IMR-90 (cell line): ENCODE measurements at regions not wholly inside any gene's neighbourhood (a gene's known extent, or its start where the extent isn't known, plus 50 kb on each side); places are given as distances from the start of the nearest gene placed in this dataset.

Source experiments
- ATAC-seq: fragments of 200-7000 bp; cut with Tn5 transposase; 2 replicates; pipeline ENCODE4 v1.9.1; 2020; ENCODE audit warnings: low read depth, mild to moderate bottlenecking, moderate library complexity
- BruUV-seq: library from RNA; stranded (reverse); fragments of 400-500 nt; replicated peaks from 2 replicates; lab custom pipeline; 2021; lab: Mats Ljungman, UMichigan
- CTCF ChIA-PET: fragments of 300-600 bp; formaldehyde crosslinking; extraction: SDS; loops from one replicate; lab custom pipeline; 2021; ENCODE audit warnings: antibody characterized with exemption; lab: Yijun Ruan, JAX
- POLR2A ChIA-PET: fragments of 300-600 bp; sonication (Branson Sonifier 250); formaldehyde crosslinking; loops from one replicate; lab custom pipeline; 2022; ENCODE audit warnings: antibody characterized with exemption; ENCODE audit not compliant: unreplicated experiment; lab: Charles Lee
- DNase-seq: peaks from one replicate; pipeline ENCODE4 v3.0.0; 2013
- H2AFZ ChIP-seq: replicated peaks from 2 replicates; pipeline ENCODE3; 2013; ENCODE audit warnings: low read length, mild to moderate bottlenecking; ENCODE audit not compliant: poor library complexity
- H2AK5ac ChIP-seq: 2 replicates; pipeline ENCODE4 v1.6.1; 2013; ENCODE audit warnings: low read depth, low read length, inconsistent platforms
- H2AK9ac ChIP-seq: replicated peaks from 2 replicates; pipeline ENCODE3; 2013; ENCODE audit warnings: mild to moderate bottlenecking, low read depth, low read length, moderate library complexity; ENCODE audit not compliant: poor library complexity
- H2BK120ac ChIP-seq: 2 replicates; pipeline ENCODE4 v1.6.1; 2013; ENCODE audit warnings: low read depth, low read length, inconsistent platforms
- H2BK15ac ChIP-seq: 3 replicates; pipeline ENCODE4 v1.6.1; 2013; ENCODE audit warnings: low read depth, low read length, inconsistent platforms
- H2BK20ac ChIP-seq: 2 replicates; pipeline ENCODE4 v1.6.1; 2013; ENCODE audit warnings: low read depth, mild to moderate bottlenecking, inconsistent platforms, low read length, moderate library complexity
- H2BK5ac ChIP-seq: 2 replicates; pipeline ENCODE4 v1.6.1; 2013; ENCODE audit warnings: mild to moderate bottlenecking, low read depth, low read length, inconsistent platforms; ENCODE audit not compliant: poor library complexity, severe bottlenecking
- H3K14ac ChIP-seq: replicated peaks from 2 replicates; pipeline ENCODE4 v1.6.1; 2013; ENCODE audit warnings: low read depth, low read length, inconsistent platforms
- H3K18ac ChIP-seq: 2 replicates; pipeline ENCODE4 v1.6.1; 2013; ENCODE audit warnings: low read depth, low read length, control low read depth
- H3K23ac ChIP-seq: 2 replicates; pipeline ENCODE4 v1.6.1; 2013; ENCODE audit warnings: low read depth, low read length, inconsistent platforms
- H3K27ac ChIP-seq: 2 replicates; pipeline ENCODE4 v1.5.1; 2013; ENCODE audit warnings: mild to moderate bottlenecking, control low read depth, low read length; ENCODE audit not compliant: insufficient read depth
- H3K27me3 ChIP-seq: 2 replicates; pipeline ENCODE4 v1.6.1; 2013; ENCODE audit warnings: low read length; ENCODE audit not compliant: control insufficient read depth, insufficient read depth
- H3K36me3 ChIP-seq: 2 replicates; pipeline ENCODE4 v1.6.1; 2013; ENCODE audit warnings: low read length, mixed read lengths; ENCODE audit not compliant: control insufficient read depth, insufficient read depth
- H3K4ac ChIP-seq: 2 replicates; pipeline ENCODE4 v1.6.1; 2013; ENCODE audit warnings: low read depth, low read length, inconsistent platforms
- H3K4me1 ChIP-seq: 2 replicates; pipeline ENCODE4 v1.6.1; 2013; ENCODE audit warnings: low read length, mixed read lengths; ENCODE audit not compliant: control insufficient read depth, insufficient read depth
- H3K4me2 ChIP-seq: 2 replicates; pipeline ENCODE4 v1.6.1; 2013; ENCODE audit warnings: low read depth, mild to moderate bottlenecking, control low read depth, low read length, moderate library complexity
- H3K4me3 ChIP-seq: 2 replicates; pipeline ENCODE4 v1.5.1; 2013; ENCODE audit warnings: low read depth, mild to moderate bottlenecking, control low read depth, low read length, moderate library complexity; ENCODE audit not compliant: insufficient read depth
- H3K56ac ChIP-seq: 2 replicates; pipeline ENCODE4 v1.6.1; 2013; ENCODE audit warnings: low read length, inconsistent platforms; ENCODE audit not compliant: insufficient read depth; ENCODE audit errors: extremely low read depth
- H3K79me1 ChIP-seq, 2 experiments: 2 replicates each; pipeline ENCODE4 v1.6.1; 2013; ENCODE audit warnings: low read length in 2 of 2, inconsistent platforms in 1 of 2, low read depth in 1 of 2
- H3K9ac ChIP-seq: 2 replicates; pipeline ENCODE4 v1.6.1; 2013; ENCODE audit warnings: low read depth, low read length, control low read depth
- H3K9me1 ChIP-seq: 2 replicates; pipeline ENCODE4 v1.6.1; 2013; ENCODE audit warnings: low read length, inconsistent platforms; ENCODE audit not compliant: insufficient read depth
- H3K9me3 ChIP-seq: 2 replicates; pipeline ENCODE4 v1.6.1; 2013; ENCODE audit warnings: low read length; ENCODE audit not compliant: control insufficient read depth, insufficient read depth
- H4K20me1 ChIP-seq: 2 replicates; pipeline ENCODE4 v1.6.1; 2013; ENCODE audit warnings: low read length, inconsistent platforms; ENCODE audit not compliant: insufficient read depth
- H4K5ac ChIP-seq: 2 replicates; pipeline ENCODE4 v1.6.1; 2013; ENCODE audit warnings: mild to moderate bottlenecking, low read depth, low read length, control low read depth
- H4K8ac ChIP-seq, 2 experiments: 2 replicates each; pipeline ENCODE4 v1.6.1; 2013; ENCODE audit warnings: low read depth in 2 of 2, low read length in 2 of 2, control low read depth in 1 of 2, inconsistent platforms in 1 of 2
- H4K91ac ChIP-seq: 2 replicates; pipeline ENCODE4 v1.6.1; 2013; ENCODE audit warnings: low read depth, low read length, inconsistent platforms; ENCODE audit not compliant: insufficient read depth
- BHLHE40 ChIP-seq: fragments of 150-350 bp; IDR thresholded peaks from 2 replicates; pipeline ENCODE4 v1.6.1; 2016; ENCODE audit warnings: mild to moderate bottlenecking, low read depth, low read length
- CEBPB ChIP-seq: IDR thresholded peaks from 2 replicates; pipeline ENCODE4 v1.6.1; 2012; ENCODE audit warnings: low read depth, low read length, improper control_type of control experiment
- FOS ChIP-seq: fragments of 150-350 bp; IDR thresholded peaks from 2 replicates; pipeline ENCODE4 v1.6.1; 2016; ENCODE audit warnings: low read depth, low read length
- MAZ ChIP-seq: IDR thresholded peaks from 2 replicates; pipeline ENCODE4 v1.6.1; 2012; ENCODE audit warnings: low read depth, mild to moderate bottlenecking, low read length, improper control_type of control experiment, moderate library complexity, borderline replicate concordance
- MXI1 ChIP-seq: IDR thresholded peaks from 2 replicates; pipeline ENCODE4 v1.6.1; 2012; ENCODE audit warnings: low read depth, mild to moderate bottlenecking, low read length, moderate library complexity, borderline replicate concordance
- POLR2A ChIP-seq: IDR thresholded peaks from 2 replicates; pipeline ENCODE4 v1.6.1; 2012; ENCODE audit warnings: mild to moderate bottlenecking, low read depth, low read length
- RCOR1 ChIP-seq: IDR thresholded peaks from 2 replicates; pipeline ENCODE4 v1.6.1; 2012; ENCODE audit warnings: mild to moderate bottlenecking, low read length, improper control_type of control experiment; ENCODE audit not compliant: insufficient replicate concordance
- RFX5 ChIP-seq: IDR thresholded peaks from 2 replicates; pipeline ENCODE4 v1.8.0; 2012; ENCODE audit warnings: low read depth, mild to moderate bottlenecking, low read length, moderate library complexity
- SMC3 ChIP-seq: fragments of 150-350 bp; IDR thresholded peaks from 2 replicates; pipeline ENCODE4 v1.6.1; 2016; ENCODE audit warnings: low read depth, mild to moderate bottlenecking, antibody characterized with exemption, low read length, moderate library complexity
- dilution Hi-C: fragments of 300-500 bp; cut with HindIII; formaldehyde crosslinking; loops from one replicate; pipeline ENCODE4 v1.14.3; 2018; ENCODE audit warnings: low sequenced_read_pairs; ENCODE audit not compliant: unreplicated experiment
- in situ Hi-C: fragments of 300-500 bp; cut with MboI; formaldehyde crosslinking; loops from 3 replicates; pipeline ENCODE4 v1.14.3; 2019; ENCODE audit warnings: low sequenced_read_pairs, inconsistent platforms, mixed read lengths
- intact Hi-C: fragments of 100-400 bp; cut with micrococcal nuclease; formaldehyde crosslinking; loops from 2 replicates; pipeline ENCODE4 v1.10.0; 2022

GRCh38 chr5:99721506-99721905 is 792.7 kb upstream of the CHD1 start:
- H2BK20ac ChIP-seq, result no peak overlapping the region
- DNase-seq, result no peak
- no peaks in the 10 kb centered on the region for H3K79me1 ChIP-seq
- H3K4me1 ChIP-seq, result no peaks in the 10 kb centered on the region
- no peak overlapping the region for H3K27ac ChIP-seq
- H4K8ac ChIP-seq, result no peak overlapping the region
- H3K4ac ChIP-seq, result no peak overlapping the region
- no peak overlapping the region for H2BK15ac ChIP-seq
- no peak overlapping the region for H2AK9ac ChIP-seq
- ChIA-PET CTCF (no interaction called here), POLR2A (no interaction called here)
- in situ Hi-C loops, result no loop called here
- dilution Hi-C loops, result no loop called here
- H3K23ac ChIP-seq, result no peak overlapping the region
- H3K14ac ChIP-seq, result no peak overlapping the region
- no peak overlapping the region for H3K9ac ChIP-seq
- H2BK120ac ChIP-seq, result no peak overlapping the region
- no peaks in the 10 kb centered on the region for H3K27me3 ChIP-seq
- no peak overlapping the region for H3K56ac ChIP-seq
- H2BK5ac ChIP-seq, result no peak overlapping the region
- TF ChIP-seq RCOR1 (no peak), CEBPB (no peak), BHLHE40 (no peak), SMC3 (no peak), POLR2A (no peak), MAZ (no peak), FOS (no peak), RFX5 (no peak), MXI1 (no peak)
- no peak overlapping the region for H2AFZ ChIP-seq
- no peak overlapping the region for H3K18ac ChIP-seq
- H3K9me3 ChIP-seq, result no peaks in the 10 kb centered on the region
- no peak for ATAC-seq
- H3K4me2 ChIP-seq, result no peak overlapping the region
- no peak overlapping the region for H2AK5ac ChIP-seq
- H4K20me1 ChIP-seq, result no peaks in the 10 kb centered on the region
- H4K5ac ChIP-seq, result no peak overlapping the region
- H3K36me3 ChIP-seq, result no peaks in the 10 kb centered on the region
- H3K4me3 ChIP-seq, result no peak overlapping the region
- no peak overlapping the region for H4K91ac ChIP-seq
- no TSS peak for BruUV-seq
- intact Hi-C loops, result no loop called here
- H3K9me1 ChIP-seq, result no peaks in the 10 kb centered on the region
